HCT116 (cell line): ENCODE measurements at regions not wholly inside any gene's neighbourhood (a gene's known extent, or its start where the extent isn't known, plus 50 kb on each side); places are given as distances from the start of the nearest gene placed in this dataset.
"Not testable (repeated sequence)": the region's sequence is repeated elsewhere in the genome, so short reads cannot be mapped to it uniquely, and the experiment has no call there.

ENCODE experiments used
- ATAC-seq: fragments of 200-7000 bp; cut with Tn5 transposase; 2 replicates; pipeline ENCODE4 v1.9.1; 2020; ENCODE audit warnings: mild to moderate bottlenecking, moderate library complexity
- BruUV-seq: library from RNA; stranded (reverse); fragments of 400-500 nt; replicated peaks from 2 replicates; lab custom pipeline; 2021; lab: Mats Ljungman, UMichigan
- CTCF ChIA-PET: fragments of 300-600 bp; sonication (Branson Sonifier 250); formaldehyde crosslinking; loops from one replicate; lab custom pipeline; 2021; ENCODE audit warnings: antibody characterized with exemption; lab: Charles Lee
- POLR2A ChIA-PET: fragments of 300-600, 350-600 bp; sonication (Branson Sonifier 250); formaldehyde crosslinking; loops from one replicate; lab custom pipeline; 2021; ENCODE audit warnings: antibody characterized with exemption; lab: Charles Lee
- RAD21 ChIA-PET, 2 experiments: fragments of 300-600 bp; sonication (Branson Sonifier 250); formaldehyde crosslinking; loops; one replicate each; lab custom pipeline; 2023; ENCODE audit warnings: low total read pairs in 2 of 2; ENCODE audit not compliant: uncharacterized antibody in 2 of 2, unreplicated experiment in 2 of 2, low non-redundant PET in 1 of 2; lab: Charles Lee
- DNase-seq: peaks from one replicate; pipeline ENCODE4 v3.0.0-alpha.2; 2010; ENCODE audit warnings: low read depth, low spot score
- H2AFZ ChIP-seq: fragments of 200-600 bp; shearing (Covaris generic), sonication (generic); 2 replicates; pipeline ENCODE4 v1.6.1; 2017; ENCODE audit warnings: low read depth, mixed run types, mixed read lengths, antibody characterized with exemption, low read length; ENCODE audit not compliant: poor library complexity, severe bottlenecking
- H3K27ac ChIP-seq: 2 replicates; pipeline ENCODE4 v1.5.1; 2012; ENCODE audit warnings: low read depth, low read length
- H3K27me3 ChIP-seq: fragments of 200-600 bp; sonication (generic); 2 replicates; pipeline ENCODE4 v1.6.1; 2016; ENCODE audit warnings: mixed run types, low read length, mixed read lengths; ENCODE audit not compliant: insufficient read depth
- H3K36me3 ChIP-seq, 2 experiments: fragments of 200-500 bp in 1 of 2; fragments of 200-600 bp in 1 of 2; sonication (Bioruptor generic) in 1 of 2; sonication (generic) in 1 of 2; 2 replicates each; pipeline versions ENCODE4 v1.5.1 to v1.6.1; 2014 to 2016; ENCODE audit warnings: low read length in 2 of 2, inconsistent platforms in 1 of 2, mixed read lengths in 1 of 2, mixed run types in 1 of 2; ENCODE audit not compliant: insufficient read depth in 2 of 2, control insufficient read depth in 1 of 2
- H3K4me1 ChIP-seq, 2 experiments: fragments of 200-600 bp in 1 of 2; sonication (generic) in 1 of 2; 2 replicates each; pipeline versions ENCODE4 v1.5.1 to v1.6.1; 2012 to 2017; ENCODE audit warnings: low read length in 2 of 2, inconsistent platforms in 1 of 2, mild to moderate bottlenecking in 1 of 2, mixed read lengths in 1 of 2, mixed run types in 1 of 2, moderate library complexity in 1 of 2; ENCODE audit not compliant: insufficient read depth in 2 of 2, control insufficient read depth in 1 of 2
- H3K4me2 ChIP-seq: fragments of 200-600 bp; sonication (generic); 2 replicates; pipeline ENCODE4 v1.6.1; 2017; ENCODE audit warnings: mixed run types, low read length, mixed read lengths
- H3K4me3 ChIP-seq, 2 experiments: fragments of 200-600 bp in 1 of 2; sonication (generic) in 1 of 2; replicated peaks in 1 of 2; 2 replicates each; pipeline ENCODE4 v1.5.1; 2011 to 2016; ENCODE audit warnings: low read length in 2 of 2, control low read depth in 1 of 2, low read depth in 1 of 2, mild to moderate bottlenecking in 1 of 2, mixed read lengths in 1 of 2, mixed run types in 1 of 2
- H3K79me2 ChIP-seq: fragments of 200-600 bp; sonication (generic); 2 replicates; pipeline ENCODE4 v1.6.1; 2017; ENCODE audit warnings: mild to moderate bottlenecking, mixed run types, low read length, moderate library complexity, mixed read lengths; ENCODE audit not compliant: insufficient read depth
- H3K9ac ChIP-seq: fragments of 200-600 bp; sonication (generic); 2 replicates; pipeline ENCODE4 v1.6.1; 2016; ENCODE audit warnings: low read length, mixed read lengths
- H3K9me2 ChIP-seq: fragments of 200-600 bp; sonication (generic), shearing (Covaris generic); 2 replicates; pipeline ENCODE4 v1.6.1; 2017; ENCODE audit warnings: mixed run types, mild to moderate bottlenecking, moderate library complexity; ENCODE audit not compliant: insufficient read depth
- H3K9me3 ChIP-seq, 2 experiments: fragments of 200-500 bp in 1 of 2; fragments of 200-600 bp in 1 of 2; sonication (Bioruptor generic) in 1 of 2; sonication (generic) in 1 of 2; 2 replicates each; pipeline ENCODE4 v1.6.1; 2014 to 2017; ENCODE audit warnings: low read length in 2 of 2, mixed read lengths in 2 of 2, inconsistent platforms in 1 of 2, low read depth in 1 of 2, mild to moderate bottlenecking in 1 of 2, mixed run types in 1 of 2, moderate library complexity in 1 of 2; ENCODE audit not compliant: control insufficient read depth in 1 of 2, insufficient read depth in 1 of 2
- H4K20me1 ChIP-seq: fragments of 200-600 bp; sonication (generic), shearing (Covaris generic); 2 replicates; pipeline ENCODE4 v1.6.1; 2017; ENCODE audit warnings: mixed run types, mild to moderate bottlenecking, moderate library complexity; ENCODE audit not compliant: insufficient read depth
- CEBPB ChIP-seq: IDR thresholded peaks from 2 replicates; pipeline ENCODE4 v1.6.1; 2012; ENCODE audit warnings: low read depth
- POLR2AphosphoS5 ChIP-seq: IDR thresholded peaks from 2 replicates; pipeline ENCODE4 v1.6.1; 2011; ENCODE audit warnings: mild to moderate bottlenecking, low read depth, low read length, moderate library complexity
- SP1 ChIP-seq: IDR thresholded peaks from 2 replicates; pipeline ENCODE4 v1.6.1; 2012; ENCODE audit warnings: low read depth
- TCF7L2 ChIP-seq: IDR thresholded peaks from 2 replicates; pipeline ENCODE4 v1.7.0; 2011; ENCODE audit warnings: borderline replicate concordance, inconsistent platforms; ENCODE audit not compliant: insufficient read depth, insufficient read length; ENCODE audit errors: extremely low read depth
- YY1 ChIP-seq: IDR thresholded peaks from 2 replicates; pipeline ENCODE4 v1.6.1; 2011; ENCODE audit warnings: low read length, low read depth, moderate library complexity, mild to moderate bottlenecking; ENCODE audit not compliant: insufficient replicate concordance; ENCODE audit errors: extremely low read depth
- ZBTB33 ChIP-seq: IDR thresholded peaks from 2 replicates; pipeline ENCODE4 v1.6.1; 2011; ENCODE audit warnings: mild to moderate bottlenecking, low read length, moderate library complexity; ENCODE audit not compliant: insufficient replicate concordance; ENCODE audit errors: extremely low read depth
- intact Hi-C: fragments of 100-400 bp; cut with micrococcal nuclease; formaldehyde crosslinking; loops from 2 replicates; pipeline ENCODE4 v1.10.0; 2022

GRCh38 chr1:244154872-244155531, 103.9 kb downstream of the ZBTB18 start (continued):
- no peak for TF ChIP-seq YY1
- no peak for TF ChIP-seq SP1
- TF ChIP-seq TCF7L2, result no peak
- no peak for TF ChIP-seq ZBTB33
- TF ChIP-seq, all 23 proteins: peak for 0

- CTCF ChIA-PET, result no interaction called here
- ATAC-seq, result no peak
These were observed 104.6 kb downstream of the ZBTB18 start for GRCh38 chr1:244155661-244156060.

GRCh38 chr1:244156617-244157016, 105.5 kb downstream of the ZBTB18 start:
- H3K4me3 ChIP-seq, POLR2A ChIA-PET, H3K27me3 ChIP-seq, RAD21 ChIA-PET, H4K20me1 ChIP-seq, H3K79me2 ChIP-seq, H3K9ac ChIP-seq, H3K4me2 ChIP-seq, DNase-seq, intact Hi-C loops, H3K36me3 ChIP-seq, ATAC-seq, H2AFZ ChIP-seq, H3K27ac ChIP-seq, CTCF ChIA-PET, H3K9me2 ChIP-seq, H3K9me3 ChIP-seq, BruUV-seq, H3K4me1 ChIP-seq: not testable (repeated sequence)

More at GRCh38 chr1:244155661-244156060, 104.6 kb downstream of the ZBTB18 start:
- H3K36me3 ChIP-seq, result no peaks in the 10 kb centered on the region
- no peaks in the 10 kb centered on the region for H4K20me1 ChIP-seq
- H2AFZ ChIP-seq, result no peak overlapping the region
- H3K9me2 ChIP-seq, result no peaks in the 10 kb centered on the region
- no peaks in the 10 kb centered on the region for H3K9me3 ChIP-seq
- POLR2A ChIA-PET, result no interaction called here
- no peak overlapping the region for H3K4me2 ChIP-seq
- H3K79me2 ChIP-seq, result no peaks in the 10 kb centered on the region
- no peaks in the 10 kb centered on the region for H3K27me3 ChIP-seq
- no peak for DNase-seq
- H3K4me3 ChIP-seq, result no peak overlapping the region
- no peaks in the 10 kb centered on the region for H3K4me1 ChIP-seq
- no peak overlapping the region for H3K27ac ChIP-seq
- TF ChIP-seq POLR2AphosphoS5, result no peak
- no peak for TF ChIP-seq CEBPB
- BruUV-seq, result no TSS peak
- no peak overlapping the region for H3K9ac ChIP-seq
- intact Hi-C loops, result no loop called here
- RAD21 ChIA-PET, result no interaction called here
